CD8-positive, alpha-beta memory T cell (primary cell): ENCODE measurements at regions not wholly inside any gene's neighbourhood (a gene's known extent, or its start where the extent isn't known, plus 50 kb on each side); places are given as distances from the start of the nearest gene placed in this dataset.

Source experiments
- CTCF ChIA-PET: fragments of 350-600 bp; sonication (Branson Sonifier 250); formaldehyde crosslinking; loops from one replicate; lab custom pipeline; 2021; ENCODE audit warnings: antibody characterized with exemption; lab: Charles Lee
- POLR2A ChIA-PET: fragments of 350-600 bp; sonication (Branson Sonifier 250); formaldehyde crosslinking; loops from one replicate; lab custom pipeline; 2021; ENCODE audit warnings: antibody characterized with exemption; lab: Charles Lee
- DNase-seq, 5 donors: peaks; one replicate each; pipeline versions ENCODE4 v3.0.0 to v3.0.0-alpha.2; 2020 to 2022; ENCODE audit warnings: mixed read lengths in 1 of 5
- H3K27ac ChIP-seq: one replicate; pipeline ENCODE4 v1.7.0; 2013; ENCODE audit warnings: low read depth, mild to moderate bottlenecking, low read length, moderate library complexity
- H3K27me3 ChIP-seq: 2 replicates; pipeline ENCODE4 v1.7.0; 2013; ENCODE audit warnings: low read length, mild to moderate bottlenecking; ENCODE audit not compliant: insufficient read depth, poor library complexity, severe bottlenecking
- H3K36me3 ChIP-seq: 2 replicates; pipeline ENCODE4 v1.7.0; 2013; ENCODE audit warnings: mild to moderate bottlenecking, low read length, moderate library complexity; ENCODE audit not compliant: insufficient read depth
- H3K4me1 ChIP-seq: 2 replicates; pipeline ENCODE4 v1.7.0; 2013; ENCODE audit warnings: mild to moderate bottlenecking, low read length, moderate library complexity; ENCODE audit not compliant: insufficient read depth
- H3K4me3 ChIP-seq: 2 replicates; pipeline ENCODE4 v1.7.0; 2013; ENCODE audit warnings: mild to moderate bottlenecking, low read length
- H3K9me3 ChIP-seq: 2 replicates; pipeline ENCODE4 v1.7.0; 2013; ENCODE audit warnings: mild to moderate bottlenecking, low read length
- H3K27ac Mint-ChIP-seq, 8 donors: one replicate each; pipeline ENCODE4 v1.8.0; 2020 to 2021; ENCODE audit warnings: mixed read lengths in 8 of 8, mild to moderate bottlenecking in 6 of 8, inconsistent platforms in 3 of 8, moderate library complexity in 3 of 8
- H3K27me3 Mint-ChIP-seq, 2 donors: one replicate each; pipeline ENCODE4 v1.8.0; 2020 to 2021; ENCODE audit warnings: mixed read lengths in 2 of 2, mild to moderate bottlenecking in 1 of 2, moderate library complexity in 1 of 2
- H3K36me3 Mint-ChIP-seq, 3 donors: one replicate each; pipeline ENCODE4 v1.8.0; 2020 to 2021; ENCODE audit warnings: mixed read lengths in 3 of 3, inconsistent platforms in 1 of 3, mild to moderate bottlenecking in 1 of 3
- H3K4me1 Mint-ChIP-seq, 3 donors: one replicate each; pipeline ENCODE4 v1.8.0; 2020 to 2021; ENCODE audit warnings: mixed read lengths in 3 of 3, inconsistent platforms in 1 of 3, mild to moderate bottlenecking in 1 of 3
- H3K4me3 Mint-ChIP-seq, 7 donors: one replicate each; pipeline ENCODE4 v1.8.0; 2020 to 2021; ENCODE audit warnings: mixed read lengths in 7 of 7, mild to moderate bottlenecking in 6 of 7, moderate library complexity in 4 of 7, inconsistent platforms in 2 of 7
- H3K9me3 Mint-ChIP-seq, 5 donors: one replicate each; pipeline ENCODE4 v1.8.0; 2020 to 2022; ENCODE audit warnings: mixed read lengths in 5 of 5, mild to moderate bottlenecking in 3 of 5, moderate library complexity in 2 of 5, inconsistent platforms in 1 of 5

DNA sequence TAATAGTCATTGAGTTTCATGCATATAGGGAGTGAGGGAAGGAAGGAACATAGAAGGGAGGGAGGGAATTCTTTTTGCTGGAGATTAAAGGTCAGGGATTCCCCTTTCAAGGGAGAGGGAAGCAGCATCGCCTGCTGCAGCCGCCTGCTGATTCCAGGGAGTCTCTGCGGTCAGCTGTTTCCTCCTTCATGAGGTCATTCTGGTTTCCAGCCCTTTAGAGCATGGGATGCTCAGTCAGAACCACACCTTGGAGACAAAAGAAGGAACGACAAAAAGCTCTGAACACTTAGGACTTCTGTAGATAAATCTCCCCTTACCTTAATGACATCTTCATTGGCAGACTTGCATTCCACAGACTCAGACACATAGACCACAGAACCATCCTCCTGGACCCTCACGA lies 923.0 kb upstream of the TMEM132C start:
- Mint-ChIP-seq H3K27ac (no peak overlapping the region), H3K27me3 (peaks cover 5% of the 10 kb centered on the region in 2 donors), H3K4me1 (no peaks in the 10 kb centered on the region), H3K4me3 (no peak overlapping the region), H3K9me3 (peaks cover 0 to 21% (median 13%) of the 10 kb centered on the region in 5 donors), H3K36me3 (no peaks in the 10 kb centered on the region)
- H3K36me3 ChIP-seq = no peaks in the 10 kb centered on the region
- no peak overlapping the region for H3K27ac ChIP-seq
- H3K4me3 ChIP-seq = no peak overlapping the region
- POLR2A ChIA-PET = no interaction called here
- no peaks in the 10 kb centered on the region for H3K27me3 ChIP-seq
- H3K9me3 ChIP-seq = no peaks in the 10 kb centered on the region
- CTCF ChIA-PET = no interaction called here
- no peak for DNase-seq
- H3K4me1 ChIP-seq = no peaks in the 10 kb centered on the region

DNA sequence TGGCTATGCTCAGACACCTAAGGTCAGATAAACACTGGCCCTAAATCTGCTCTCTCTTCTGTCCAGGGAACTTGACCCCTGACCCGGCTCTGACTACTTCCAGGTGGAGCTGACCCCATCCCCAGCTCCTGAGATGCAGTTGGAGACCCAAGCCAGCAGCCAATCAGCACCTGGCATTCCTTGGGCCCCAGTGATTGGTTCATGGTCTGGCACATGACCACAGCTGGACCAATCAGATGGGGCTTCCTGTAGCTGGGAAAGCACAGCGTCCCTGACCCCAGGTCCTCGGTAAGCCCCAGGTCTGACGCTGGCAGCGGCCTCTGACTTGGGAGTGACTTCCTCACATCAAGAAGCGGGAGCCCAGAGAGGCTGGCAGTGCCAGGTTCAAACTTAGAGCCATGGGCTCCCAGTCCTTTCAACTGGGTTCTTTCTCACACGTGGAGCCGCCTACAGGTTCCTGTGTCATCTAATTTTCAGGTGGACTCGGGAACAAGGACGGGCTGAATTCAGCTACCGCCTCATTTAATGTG lies 915.4 kb upstream of the TMEM132C start:
- H3K4me3 ChIP-seq = no peak overlapping the region
- Mint-ChIP-seq H3K4me1 (no peaks in the 10 kb centered on the region), H3K4me3 (no peak overlapping the region), H3K36me3 (no peaks in the 10 kb centered on the region), H3K9me3 (peaks cover 0 to 10% (median 6%) of the 10 kb centered on the region in 5 donors), H3K27me3 (peaks cover 3 to 8% of the 10 kb centered on the region in 2 donors), H3K27ac (no peak overlapping the region)
- no peaks in the 10 kb centered on the region for H3K27me3 ChIP-seq
- H3K4me1 ChIP-seq = no peaks in the 10 kb centered on the region
- no peak overlapping the region for H3K27ac ChIP-seq
- H3K9me3 ChIP-seq = no peaks in the 10 kb centered on the region
- H3K36me3 ChIP-seq = no peaks in the 10 kb centered on the region
- no peak for DNase-seq
- ChIA-PET POLR2A (no interaction called here), CTCF (no interaction called here)

DNA sequence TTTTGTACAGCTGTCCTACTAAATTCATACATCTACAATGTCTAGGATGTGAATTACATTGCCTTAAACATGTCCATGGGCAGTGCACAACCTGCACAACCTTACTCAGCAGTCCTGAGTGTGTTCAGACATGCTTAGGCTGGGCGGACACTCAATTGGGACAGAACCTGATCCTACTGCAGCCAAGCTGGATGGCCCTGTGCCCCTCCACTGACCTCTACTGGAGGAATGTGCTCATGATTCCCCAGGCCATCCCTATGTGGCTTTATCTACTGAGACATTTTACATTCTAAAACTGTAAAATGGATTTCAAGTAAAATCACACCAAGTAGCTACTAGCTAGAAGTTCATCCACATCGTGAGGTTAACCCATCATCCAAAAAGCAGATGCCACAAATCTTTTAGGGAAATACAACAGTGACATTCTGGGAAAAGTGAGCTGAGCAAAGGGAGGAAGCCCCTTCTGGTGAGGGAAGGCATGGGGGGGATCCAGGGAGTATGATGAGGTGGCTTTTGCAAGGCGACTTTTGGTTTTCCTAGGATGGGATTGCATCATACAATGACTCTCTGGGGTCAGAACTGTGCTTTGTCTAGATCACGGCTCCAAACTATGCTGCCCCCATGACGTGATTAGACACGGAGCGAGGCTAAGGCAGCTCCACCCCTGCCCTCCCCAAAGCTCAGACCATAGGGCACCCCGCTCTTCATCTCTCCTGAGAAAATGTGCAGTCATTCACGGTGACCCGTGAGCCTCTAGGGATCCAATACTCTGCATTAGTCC lies 911.7 kb upstream of the TMEM132C start:
- Mint-ChIP-seq H3K27ac (no peak overlapping the region), H3K9me3 (peaks cover 0 to 4% (median 0%) of the 10 kb centered on the region in 5 donors), H3K4me1 (no peaks in the 10 kb centered on the region), H3K27me3 (peaks cover 3 to 8% of the 10 kb centered on the region in 2 donors), H3K4me3 (no peak overlapping the region), H3K36me3 (no peaks in the 10 kb centered on the region)
- Histone ChIP-seq H3K27ac (no peak overlapping the region), H3K36me3 (no peaks in the 10 kb centered on the region), H3K4me1 (no peaks in the 10 kb centered on the region), H3K27me3 (no peaks in the 10 kb centered on the region), H3K9me3 (no peaks in the 10 kb centered on the region), H3K4me3 (no peak overlapping the region)
- ChIA-PET CTCF (no interaction called here), POLR2A (no interaction called here)
- DNase-seq = no peak

DNA sequence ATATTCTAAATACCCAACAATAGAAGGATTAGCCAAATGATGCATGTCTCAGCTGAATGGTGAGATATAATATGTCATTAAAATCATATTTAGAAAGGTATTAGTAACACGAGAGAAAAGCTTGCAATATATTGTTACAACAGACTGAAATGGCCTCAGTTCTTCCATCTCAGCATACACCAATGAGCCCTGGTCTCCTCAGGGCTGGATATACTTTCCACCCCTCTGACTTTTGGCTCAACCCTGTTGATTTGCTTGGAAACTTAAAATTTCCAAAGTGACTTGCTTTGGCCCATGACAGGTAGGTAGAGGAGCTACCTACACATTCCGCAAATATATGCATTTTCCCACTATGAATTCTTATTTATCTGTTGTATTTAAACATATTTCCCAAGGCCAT lies 908.1 kb upstream of the TMEM132C start:
- CTCF ChIA-PET = interaction anchor here (1.6 kb wide), 1 partner anchor 22 kb away, joined by 6 read pairs; no protein-coding TSS in a partner anchor
- no peaks in the 10 kb centered on the region for H3K36me3 ChIP-seq
- no peaks in the 10 kb centered on the region for H3K4me1 ChIP-seq
- H3K9me3 ChIP-seq = no peaks in the 10 kb centered on the region
- no peak for DNase-seq
- no peak overlapping the region for H3K27ac Mint-ChIP-seq
- H3K4me3 ChIP-seq = no peak overlapping the region
- no peaks in the 10 kb centered on the region for H3K27me3 ChIP-seq
- H3K27ac ChIP-seq = no peak overlapping the region
- POLR2A ChIA-PET = no interaction called here
- peaks cover 0 to 2% (median 0%) of the 10 kb centered on the region in 5 donors for H3K9me3 Mint-ChIP-seq
- H3K36me3 Mint-ChIP-seq = no peaks in the 10 kb centered on the region
- H3K4me1 Mint-ChIP-seq = no peaks in the 10 kb centered on the region
- H3K4me3 Mint-ChIP-seq = no peak overlapping the region
- peaks cover 2 to 8% of the 10 kb centered on the region in 2 donors for H3K27me3 Mint-ChIP-seq

DNA sequence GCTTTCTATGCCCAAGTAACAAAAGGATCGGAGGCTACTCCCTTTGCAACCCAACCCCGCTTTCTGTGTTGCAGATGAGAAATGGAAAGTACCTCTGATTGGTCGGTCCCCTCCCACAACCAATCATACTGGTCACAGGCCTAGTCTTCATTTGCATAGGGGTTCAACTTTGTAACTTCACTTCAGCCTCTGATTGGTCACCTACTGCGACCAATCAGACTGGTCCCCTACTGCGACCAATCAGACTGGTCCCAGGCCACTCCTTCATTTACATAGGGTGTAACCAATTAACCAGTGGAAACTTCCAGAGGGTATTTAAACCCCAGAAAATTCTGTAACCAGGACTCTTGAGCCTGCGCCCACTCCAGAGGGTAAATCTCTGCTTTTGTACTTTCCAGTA lies 906.4 kb upstream of the TMEM132C start:
- Mint-ChIP-seq H3K4me3 (no peak overlapping the region), H3K27me3 (peaks cover under 1 to 5% of the 10 kb centered on the region in 2 donors), H3K27ac (no peak overlapping the region), H3K9me3 (peaks cover under 1 to 6% (median 4%) of the 10 kb centered on the region in 5 donors), H3K36me3 (no peaks in the 10 kb centered on the region), H3K4me1 (no peaks in the 10 kb centered on the region)
- H3K27ac ChIP-seq = no peak overlapping the region
- H3K27me3 ChIP-seq = no peaks in the 10 kb centered on the region
- H3K36me3 ChIP-seq = no peaks in the 10 kb centered on the region
- H3K4me3 ChIP-seq = no peak overlapping the region
- no peaks in the 10 kb centered on the region for H3K9me3 ChIP-seq
- no peaks in the 10 kb centered on the region for H3K4me1 ChIP-seq
- POLR2A ChIA-PET = no interaction called here
- CTCF ChIA-PET = no interaction called here
- no peak for DNase-seq

DNA sequence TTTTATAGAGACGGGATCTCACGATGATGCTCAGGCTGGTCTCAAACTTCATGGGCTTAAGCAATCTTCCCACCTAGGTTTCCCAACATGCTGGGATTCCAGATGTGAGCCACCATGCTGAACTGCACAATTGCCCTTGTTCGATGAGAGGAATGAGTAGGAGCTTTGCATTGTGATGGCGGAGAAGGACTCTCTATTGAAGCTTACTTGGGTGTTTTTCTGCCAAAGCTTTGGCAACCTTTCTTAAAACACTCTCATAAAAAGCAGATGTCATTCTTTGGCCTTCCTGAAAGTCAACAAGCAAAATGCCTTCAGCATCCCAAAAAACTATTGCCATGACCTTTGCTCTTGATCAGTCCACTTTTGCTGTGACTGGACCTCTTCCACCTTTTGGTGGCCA lies 904.8 kb upstream of the TMEM132C start:
- Histone ChIP-seq H3K4me3 (no peak overlapping the region), H3K27me3 (no peaks in the 10 kb centered on the region), H3K27ac (no peak overlapping the region), H3K9me3 (no peaks in the 10 kb centered on the region), H3K36me3 (no peaks in the 10 kb centered on the region), H3K4me1 (no peaks in the 10 kb centered on the region)
- no peak for DNase-seq
- H3K27ac Mint-ChIP-seq = no peak overlapping the region
- no peaks in the 10 kb centered on the region for H3K36me3 Mint-ChIP-seq
- H3K4me1 Mint-ChIP-seq = no peaks in the 10 kb centered on the region
- H3K27me3 Mint-ChIP-seq = peaks cover 0 to 4% of the 10 kb centered on the region in 2 donors
- no peak overlapping the region for H3K4me3 Mint-ChIP-seq
- H3K9me3 Mint-ChIP-seq = peaks cover 0 to 6% (median 5%) of the 10 kb centered on the region in 5 donors
- ChIA-PET POLR2A (no interaction called here), CTCF (no interaction called here)

DNA sequence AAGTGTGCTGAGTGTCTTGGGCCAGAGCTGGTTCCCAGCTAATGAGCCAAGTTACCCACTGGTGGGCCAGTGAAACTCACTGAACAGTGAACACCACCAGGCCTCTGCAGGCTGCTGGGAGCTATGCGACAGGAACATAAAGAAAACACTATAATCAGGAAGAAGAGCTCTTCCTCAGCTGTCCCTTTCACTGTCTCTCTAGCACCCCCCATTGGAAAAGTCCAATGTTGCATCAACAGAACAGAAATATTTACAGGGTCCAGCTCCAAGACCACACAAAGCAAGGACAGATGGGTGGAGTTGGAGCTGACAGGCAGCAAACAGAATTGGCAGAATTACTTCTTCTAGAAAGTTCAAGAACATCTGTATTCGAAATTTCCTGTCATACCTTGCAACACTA lies 903.6 kb upstream of the TMEM132C start:
- H3K9me3 Mint-ChIP-seq = peaks cover 0 to 7% (median 4%) of the 10 kb centered on the region in 5 donors
- no peaks in the 10 kb centered on the region for H3K36me3 ChIP-seq
- H3K4me3 Mint-ChIP-seq = no peak overlapping the region
- no peak overlapping the region for H3K27ac ChIP-seq
- no peaks in the 10 kb centered on the region for H3K9me3 ChIP-seq
- H3K36me3 Mint-ChIP-seq = no peaks in the 10 kb centered on the region
- no peak for DNase-seq
- no peaks in the 10 kb centered on the region for H3K27me3 ChIP-seq
- no peaks in the 10 kb centered on the region for H3K4me1 ChIP-seq
- H3K4me1 Mint-ChIP-seq = no peaks in the 10 kb centered on the region
- CTCF ChIA-PET = interaction anchor here (1.1 kb wide), 1 partner anchor 18 kb away, joined by 3 read pairs; no protein-coding TSS in a partner anchor
- peaks cover 0 to 4% of the 10 kb centered on the region in 2 donors for H3K27me3 Mint-ChIP-seq
- H3K4me3 ChIP-seq = no peak overlapping the region
- POLR2A ChIA-PET = no interaction called here
- no peak overlapping the region for H3K27ac Mint-ChIP-seq

DNA sequence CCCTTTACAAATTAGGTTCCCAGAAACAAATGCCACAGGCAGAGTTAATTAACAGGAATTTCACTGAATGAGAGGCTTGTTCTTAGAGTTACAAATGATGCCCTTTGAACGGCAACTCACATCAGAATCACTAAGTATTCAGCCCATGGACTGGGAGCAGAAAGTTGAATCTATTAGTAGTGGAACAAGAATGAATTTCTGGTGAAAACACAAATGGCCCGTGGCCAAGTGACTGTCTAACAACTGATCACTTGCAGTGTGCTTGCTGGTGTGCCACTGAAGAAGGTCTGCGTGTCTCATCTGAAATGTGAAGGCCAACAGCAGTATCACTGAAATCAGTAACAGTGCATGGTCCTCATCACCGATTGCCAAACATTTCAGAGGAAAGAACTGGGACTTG lies 893.4 kb upstream of the TMEM132C start:
- DNase-seq = no peak
- ChIA-PET CTCF (no interaction called here), POLR2A (no interaction called here)
- Mint-ChIP-seq H3K27ac (no peak overlapping the region), H3K36me3 (no peaks in the 10 kb centered on the region), H3K4me1 (no peaks in the 10 kb centered on the region), H3K9me3 (peaks cover 0 to 9% (median 5%) of the 10 kb centered on the region in 5 donors), H3K27me3 (peaks cover 5 to 16% of the 10 kb centered on the region in 2 donors), H3K4me3 (peak overlapping the region in 1 of 7 donors; percentile 48)
- H3K4me1 ChIP-seq = no peaks in the 10 kb centered on the region
- H3K27ac ChIP-seq = no peak overlapping the region
- no peaks in the 10 kb centered on the region for H3K27me3 ChIP-seq
- H3K4me3 ChIP-seq = no peak overlapping the region
- no peaks in the 10 kb centered on the region for H3K9me3 ChIP-seq
- H3K36me3 ChIP-seq = no peaks in the 10 kb centered on the region
